GM18499 (cell line): ENCODE measurements at regions not wholly inside any gene's neighbourhood (a gene's known extent, or its start where the extent isn't known, plus 50 kb on each side); places are given as distances from the start of the nearest gene placed in this dataset.
"Not testable (repeated sequence)": the region's sequence is repeated elsewhere in the genome, so short reads cannot be mapped to it uniquely, and the experiment has no call there.

Source experiments
- ATAC-seq: cut with Tn5 transposase; IDR thresholded peaks from one replicate; pipeline ENCODE4 v1.9.1; 2021; ENCODE audit warnings: moderate number of reproducible peaks; ENCODE audit not compliant: insufficient read depth, unreplicated experiment

DNA sequence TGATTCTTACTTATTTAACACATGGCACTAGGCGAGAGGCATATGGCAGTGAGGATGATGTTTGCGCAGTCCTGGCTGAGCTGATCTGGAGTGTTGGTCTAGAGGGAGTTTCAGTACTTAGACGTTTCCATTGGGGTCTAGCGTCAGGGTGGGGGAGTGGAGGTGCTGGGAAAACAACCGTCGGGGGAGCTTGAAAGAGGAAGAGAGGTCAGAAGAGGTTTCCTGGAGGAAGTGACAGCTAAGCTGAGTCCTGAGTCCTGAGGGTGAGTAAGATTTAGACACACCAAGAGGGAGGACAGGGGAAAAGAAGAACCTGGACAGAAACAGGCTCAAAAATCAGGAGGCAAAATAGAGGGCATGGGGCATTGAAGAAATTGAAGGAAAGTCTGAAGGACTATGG is 81.4 kb downstream of the ALOX5AP start:
- ATAC-seq: no peak

DNA sequence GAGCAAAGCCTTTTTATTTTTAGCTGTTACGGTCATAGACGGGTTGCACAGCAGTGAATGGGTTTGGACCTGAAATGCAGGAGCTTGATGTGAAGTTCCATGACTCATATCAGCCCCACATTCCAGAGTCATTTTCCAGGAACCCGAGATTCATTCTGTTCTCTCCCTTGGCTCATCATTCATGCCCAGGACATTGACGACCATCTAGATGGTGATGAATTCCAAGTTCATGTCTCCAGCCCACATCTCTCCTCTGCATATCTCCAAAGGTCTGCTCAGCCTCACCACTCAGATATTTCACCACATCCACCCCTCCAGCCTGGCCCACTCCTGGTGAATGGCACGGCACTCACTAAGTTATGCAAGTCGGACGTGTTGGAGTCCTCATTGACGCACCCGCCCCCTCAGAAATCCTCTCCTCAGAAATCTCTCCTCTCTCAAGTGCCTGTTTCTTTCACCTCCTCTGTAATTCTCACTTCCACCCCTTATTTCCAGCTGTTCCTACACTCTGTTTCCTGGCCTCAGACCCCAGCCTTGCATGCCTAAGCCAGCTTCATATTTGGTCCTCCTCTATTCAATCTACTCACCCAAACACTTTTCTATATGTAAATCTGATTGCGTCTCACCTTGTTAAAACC is 83.1 kb downstream of the ALOX5AP start:
- ATAC-seq: no peak

- no peak for ATAC-seq
These were observed 84.0 kb downstream of the ALOX5AP start for GRCh38 chr13:30819136-30819888.

DNA sequence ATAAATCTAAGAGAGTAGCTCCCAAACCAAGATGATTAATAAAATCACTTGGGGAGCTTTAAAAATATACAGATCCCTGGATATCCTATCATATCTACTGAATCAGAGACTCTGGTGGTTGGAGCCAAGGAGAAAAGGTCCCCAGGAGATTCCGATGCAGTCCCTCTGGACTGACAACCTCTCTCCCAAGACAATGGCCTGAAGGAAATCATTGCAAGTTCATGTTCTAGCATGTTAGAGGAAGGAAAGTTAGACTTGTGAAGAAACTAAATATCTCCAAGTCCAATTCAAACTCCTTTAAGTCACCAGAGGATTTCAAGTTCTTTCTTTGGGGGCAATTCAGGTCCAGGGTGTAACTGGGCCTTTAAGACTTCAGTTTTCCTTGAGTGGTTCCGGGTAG is 84.7 kb upstream of the MEDAG start:
- no peak for ATAC-seq

GRCh38 chr13:30824651-30825050 is 81.4 kb upstream of the MEDAG start:
- no peak for ATAC-seq

GRCh38 chr13:30826911-30827577 is 79.0 kb upstream of the MEDAG start:
- no peak for ATAC-seq

DNA sequence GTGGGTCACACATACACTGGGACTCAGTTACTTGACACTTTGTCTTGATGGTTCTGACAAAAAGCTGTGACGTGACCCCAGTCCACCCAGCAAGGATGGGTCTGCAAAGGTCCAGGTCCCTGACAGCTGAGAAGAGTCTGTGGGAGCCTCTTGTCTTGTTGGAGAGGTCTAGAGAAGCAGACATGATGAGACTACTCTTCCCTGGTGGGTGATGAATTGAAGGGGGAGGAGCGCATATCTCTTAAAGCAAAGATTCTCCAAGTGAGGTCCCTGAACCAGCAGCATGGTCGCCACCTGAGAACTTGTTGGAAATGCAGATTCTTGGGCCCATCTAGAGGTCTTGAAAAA is 78.5 kb upstream of the MEDAG start:
- no peak for ATAC-seq

- no peak for ATAC-seq
These were observed 76.8 kb upstream of the MEDAG start for GRCh38 chr13:30829145-30829832.

GRCh38 chr13:30829833-30830637 is 76.0 kb upstream of the MEDAG start:
- ATAC-seq: no peak

DNA sequence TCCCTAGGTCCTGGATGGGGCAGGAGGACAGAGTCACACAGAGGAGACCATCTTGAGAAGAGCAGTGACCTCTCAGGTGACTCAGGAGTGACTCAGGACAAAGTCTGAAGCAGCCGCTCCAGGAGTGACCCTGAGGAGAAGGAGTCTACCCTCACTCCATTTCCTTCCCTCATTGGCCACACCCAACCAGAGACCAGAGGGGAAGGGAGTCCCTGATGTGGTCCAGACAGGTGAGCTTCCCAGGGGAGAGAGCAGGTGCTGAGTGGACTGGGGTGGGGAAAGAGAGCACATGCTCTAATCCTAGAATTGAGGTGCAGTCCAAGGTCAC is 75.5 kb upstream of the MEDAG start:
- ATAC-seq: no peak

GRCh38 chr13:30831515-30831914 is 74.6 kb upstream of the MEDAG start:
- ATAC-seq: no peak

DNA sequence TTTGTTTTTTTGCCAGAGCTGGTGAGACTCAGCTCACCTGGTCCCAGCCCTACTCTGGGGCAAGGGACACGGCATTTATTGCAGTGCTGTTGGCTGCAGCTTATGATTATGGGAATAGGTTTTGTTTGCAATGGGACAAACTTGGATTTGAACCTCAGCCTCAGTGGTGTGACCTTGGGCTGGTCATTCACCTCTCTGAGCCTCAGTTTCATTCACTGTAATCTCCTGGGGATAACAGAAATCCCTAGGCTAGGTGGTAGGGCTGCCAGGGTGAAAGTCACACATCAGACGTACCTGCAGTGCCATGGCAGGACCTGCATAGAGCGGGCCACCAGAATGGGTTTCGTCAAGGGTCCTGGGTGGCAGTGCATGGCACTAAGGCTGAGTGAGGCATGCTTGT is 73.7 kb upstream of the MEDAG start:
- ATAC-seq: no peak

GRCh38 chr13:30832845-30833332 is 73.2 kb upstream of the MEDAG start:
- ATAC-seq: no peak

DNA sequence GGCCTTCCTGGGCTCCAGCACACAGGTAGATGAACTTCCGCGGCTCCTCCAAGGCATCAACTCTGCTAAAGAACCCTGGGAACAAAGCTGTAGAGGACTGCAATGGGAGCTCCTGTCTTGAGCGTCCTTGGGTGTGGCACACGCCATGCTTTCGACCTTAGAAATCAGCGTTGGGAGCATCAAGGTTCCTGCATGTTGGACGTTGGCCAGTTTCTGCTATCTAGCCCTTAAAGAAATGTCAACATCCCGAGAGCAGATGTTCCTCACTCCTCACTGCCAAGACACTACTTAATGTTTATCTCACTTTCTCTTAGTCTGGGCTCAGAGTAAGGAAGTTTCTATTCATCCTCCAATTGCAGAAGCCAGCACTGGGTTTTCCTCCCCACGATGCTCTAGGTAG is 70.6 kb upstream of the MEDAG start:
- no peak for ATAC-seq

DNA sequence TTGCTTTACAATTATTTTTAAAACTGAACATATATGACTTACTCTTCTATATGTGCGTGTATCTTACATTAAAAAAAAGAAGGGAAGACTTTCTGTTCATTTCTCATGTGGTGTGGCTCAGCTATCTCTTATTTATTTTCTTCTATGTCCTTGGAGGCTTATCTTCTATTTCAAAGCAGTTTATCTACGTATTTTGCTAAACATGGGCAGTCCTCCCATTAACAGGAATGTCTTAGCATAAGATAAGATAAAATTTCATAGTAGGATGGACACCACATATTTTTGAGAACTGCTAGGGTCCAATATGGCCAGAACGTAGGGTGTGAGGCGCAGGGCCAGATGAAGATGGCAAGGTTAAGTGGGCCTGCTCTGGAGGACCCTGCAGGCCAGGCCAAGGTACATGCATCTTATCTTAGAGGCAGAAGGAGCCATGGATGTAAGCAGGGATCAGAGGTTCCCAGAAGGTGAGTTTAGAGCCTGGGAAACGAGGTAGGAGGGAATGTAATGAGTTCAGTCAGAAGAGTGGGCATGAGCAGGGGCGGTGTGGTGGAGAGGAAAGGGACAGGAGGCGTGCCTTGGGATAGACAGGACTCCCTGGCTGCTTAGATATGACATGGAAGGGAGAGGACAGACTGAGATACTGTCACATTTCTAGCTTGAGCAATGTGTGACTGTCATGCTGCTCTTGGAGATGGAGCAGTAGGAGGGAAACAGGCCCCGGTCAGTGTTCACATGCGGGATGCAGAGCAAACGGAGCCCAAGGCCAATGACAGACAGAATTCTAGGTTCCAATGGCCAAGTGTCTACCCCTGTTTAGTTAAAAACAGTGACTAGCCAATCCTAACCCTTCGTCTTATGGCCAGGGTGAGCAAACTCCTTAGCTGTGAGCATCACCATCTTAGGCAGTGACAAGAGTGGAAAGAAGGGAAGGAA is 68.6 kb upstream of the MEDAG start:
- no peak for ATAC-seq

DNA sequence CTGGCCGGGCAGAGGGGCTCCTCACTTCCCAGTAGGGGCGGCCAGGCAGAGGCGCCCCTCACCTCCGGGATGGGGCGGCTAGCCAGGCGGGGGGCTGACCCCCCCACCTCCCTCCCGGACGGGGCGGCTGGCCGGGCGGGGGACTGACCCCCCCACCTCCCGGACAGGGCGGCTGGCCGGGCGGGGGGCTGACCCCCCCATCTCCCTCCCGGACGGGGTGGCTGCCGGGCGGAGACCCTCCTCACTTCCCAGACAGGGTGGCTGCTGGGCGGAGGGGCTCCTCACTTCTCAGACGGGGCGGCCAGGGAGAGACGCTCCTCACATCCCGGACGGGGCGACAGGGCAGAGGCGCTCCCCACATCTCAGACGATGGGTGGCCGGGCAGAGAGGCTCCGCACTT is 66.4 kb upstream of the MEDAG start:
- ATAC-seq: not testable (repeated sequence)

- ATAC-seq: no peak
These were observed 65.6 kb upstream of the MEDAG start for GRCh38 chr13:30840515-30840914.

- ATAC-seq: no peak
These were observed 64.9 kb upstream of the MEDAG start for GRCh38 chr13:30841154-30841553.

- no peak for ATAC-seq
These were observed 62.5 kb upstream of the MEDAG start for GRCh38 chr13:30843548-30843947.
